Coronary artery (tissue), 2 donors: ENCODE measurements at regions not wholly inside any gene's neighbourhood (a gene's known extent, or its start where the extent isn't known, plus 50 kb on each side); places are given as distances from the start of the nearest gene placed in this dataset.

Experiments
- DNase-seq: peaks from one replicate; pipeline ENCODE4 v3.0.0-alpha.2; 2017; ENCODE audit warnings: low spot score
- H3K27ac ChIP-seq, 2 donors: fragments of 200-600 bp; sonication (generic); one replicate each; pipeline ENCODE4 v1.5.1; 2016 to 2019
- H3K4me3 ChIP-seq: fragments of 200-600 bp; sonication (generic); 2 replicates; pipeline ENCODE4 v1.5.1; 2016; ENCODE audit warnings: mild to moderate bottlenecking, moderate library complexity
- CTCF ChIP-seq: fragments of 200-600 bp; sonication (generic); IDR thresholded peaks from one replicate; pipeline ENCODE4 v1.5.1; 2019; ENCODE audit warnings: antibody characterized with exemption

GRCh38 chr6:74587386-74587785 lies 618.5 kb downstream of the COL12A1 start:
- no peak for DNase-seq
- Histone ChIP-seq H3K4me3 (no peak overlapping the region), H3K27ac (no peak overlapping the region)
- no peak for TF ChIP-seq CTCF

- H3K27ac ChIP-seq: no peak overlapping the region
- no peak for TF ChIP-seq CTCF
- no peak overlapping the region for H3K4me3 ChIP-seq
- DNase-seq: no peak
Measured at GRCh38 chr6:74585753-74586152, 620.1 kb downstream of the COL12A1 start.

GRCh38 chr6:74581681-74582080 lies 624.2 kb downstream of the COL12A1 start:
- TF ChIP-seq CTCF: no peak
- DNase-seq: no peak
- Histone ChIP-seq H3K4me3 (no peak overlapping the region), H3K27ac (no peak overlapping the region)

GRCh38 chr6:74579794-74580193 lies 626.1 kb downstream of the COL12A1 start:
- Histone ChIP-seq H3K27ac (no peak overlapping the region), H3K4me3 (no peak overlapping the region)
- no peak for DNase-seq
- TF ChIP-seq CTCF: no peak

- Histone ChIP-seq H3K4me3 (no peak overlapping the region), H3K27ac (no peak overlapping the region)
- no peak for TF ChIP-seq CTCF
- DNase-seq: no peak
Measured at GRCh38 chr6:74579047-74579446, 626.8 kb downstream of the COL12A1 start.

GRCh38 chr6:74578339-74578738 lies 627.5 kb downstream of the COL12A1 start:
- DNase-seq: no peak
- Histone ChIP-seq H3K4me3 (no peak overlapping the region), H3K27ac (no peak overlapping the region)
- no peak for TF ChIP-seq CTCF

- DNase-seq: no peak
- no peak for TF ChIP-seq CTCF
- Histone ChIP-seq H3K4me3 (no peak overlapping the region), H3K27ac (peak overlapping the region in 1 of 2 donors; percentile 6)
Measured at GRCh38 chr6:74577619-74578018, 628.2 kb downstream of the COL12A1 start.
